Neuronal stem cell (in vitro differentiated cells): ENCODE measurements at regions not wholly inside any gene's neighbourhood (a gene's known extent, or its start where the extent isn't known, plus 50 kb on each side); places are given as distances from the start of the nearest gene placed in this dataset.
"Not testable (repeated sequence)": the region's sequence is repeated elsewhere in the genome, so short reads cannot be mapped to it uniquely, and the experiment has no call there.

Experiments used
- DNase-seq: peaks from one replicate; pipeline ENCODE4 v3.0.0-alpha.2; 2013; ENCODE audit warnings: low spot score
- H2AFZ ChIP-seq: one replicate; pipeline ENCODE4 v1.6.1; 2013; ENCODE audit warnings: mild to moderate bottlenecking, low read length, inconsistent platforms
- H2AK5ac ChIP-seq: 2 replicates; pipeline ENCODE4 v1.6.1; 2013; ENCODE audit warnings: low read depth, mild to moderate bottlenecking, inconsistent platforms, low read length, moderate library complexity, mixed read lengths
- H2BK120ac ChIP-seq: 2 replicates; pipeline ENCODE4 v1.6.1; 2013; ENCODE audit warnings: low read depth, mild to moderate bottlenecking, inconsistent platforms, low read length, moderate library complexity, mixed read lengths
- H2BK12ac ChIP-seq: one replicate; pipeline ENCODE4 v1.6.1; 2013; ENCODE audit warnings: low read length, inconsistent platforms
- H2BK15ac ChIP-seq: 2 replicates; pipeline ENCODE4 v1.6.1; 2013; ENCODE audit warnings: mild to moderate bottlenecking, low read length, inconsistent platforms, mixed read lengths
- H2BK5ac ChIP-seq: one replicate; pipeline ENCODE4 v1.6.1; 2013; ENCODE audit warnings: inconsistent platforms, mild to moderate bottlenecking, low read length, moderate library complexity
- H3K14ac ChIP-seq: one replicate; pipeline ENCODE4 v1.6.1; 2013; ENCODE audit warnings: low read length, inconsistent platforms
- H3K18ac ChIP-seq: 2 replicates; pipeline ENCODE4 v1.6.1; 2013; ENCODE audit warnings: low read length, inconsistent platforms
- H3K23ac ChIP-seq: 2 replicates; pipeline ENCODE4 v1.6.1; 2013; ENCODE audit warnings: low read depth, mild to moderate bottlenecking, mixed read lengths, low read length, inconsistent platforms; ENCODE audit not compliant: poor library complexity
- H3K27ac ChIP-seq: replicated peaks from 3 replicates; pipeline ENCODE4 v1.5.1; 2013; ENCODE audit warnings: low read length, inconsistent platforms
- H3K27me3 ChIP-seq, 3 experiments: 2 replicates each; pipeline ENCODE4 v1.6.1; 2013; ENCODE audit warnings: low read length in 3 of 3, mild to moderate bottlenecking in 2 of 3, inconsistent platforms in 1 of 3, low read depth in 1 of 3, mixed read lengths in 1 of 3, moderate library complexity in 1 of 3; ENCODE audit not compliant: control insufficient read depth in 3 of 3, insufficient read depth in 3 of 3
- H3K36me3 ChIP-seq, 2 donors: replicated peaks in 1 of 2; 2 replicates each; pipeline ENCODE4 v1.6.1; 2013; ENCODE audit warnings: low read length in 2 of 2; ENCODE audit not compliant: control insufficient read depth in 2 of 2, insufficient read depth in 2 of 2
- H3K4ac ChIP-seq: 2 replicates; pipeline ENCODE4 v1.6.1; 2013; ENCODE audit warnings: inconsistent platforms, mild to moderate bottlenecking, low read length, moderate library complexity
- H3K4me1 ChIP-seq, 2 donors: 1 replicate in 1 of 2; 2 replicates in 1 of 2; pipeline ENCODE4 v1.6.1; 2013; ENCODE audit warnings: low read length in 2 of 2, low read depth in 1 of 2; ENCODE audit not compliant: control insufficient read depth in 2 of 2, insufficient read depth in 1 of 2
- H3K4me2 ChIP-seq: one replicate; pipeline ENCODE4 v1.6.1; 2013; ENCODE audit warnings: mild to moderate bottlenecking, low read length, inconsistent platforms; ENCODE audit not compliant: insufficient read depth, poor library complexity, severe bottlenecking
- H3K4me3 ChIP-seq, 2 donors: 2 replicates each; pipeline ENCODE4 v1.5.1; 2013; ENCODE audit warnings: low read length in 2 of 2, mild to moderate bottlenecking in 2 of 2, inconsistent platforms in 1 of 2, moderate library complexity in 1 of 2
- H3K79me1 ChIP-seq: one replicate; pipeline ENCODE4 v1.6.1; 2013; ENCODE audit warnings: low read depth, mild to moderate bottlenecking, inconsistent platforms, low read length, moderate library complexity
- H3K9ac ChIP-seq: one replicate; pipeline ENCODE4 v1.6.1; 2013; ENCODE audit warnings: mild to moderate bottlenecking, low read depth, low read length, inconsistent platforms; ENCODE audit not compliant: poor library complexity
- H3K9me3 ChIP-seq, 2 donors: replicated peaks in 1 of 2; 2 replicates each; pipeline versions ENCODE3 to v1.6.1; 2013; ENCODE audit warnings: low read length in 2 of 2, mild to moderate bottlenecking in 2 of 2, inconsistent platforms in 1 of 2, low read depth in 1 of 2, mixed read lengths in 1 of 2, moderate library complexity in 1 of 2; ENCODE audit not compliant: control insufficient read depth in 2 of 2, insufficient read depth in 1 of 2
- H4K8ac ChIP-seq: one replicate; pipeline ENCODE4 v1.6.1; 2013; ENCODE audit warnings: low read depth, mild to moderate bottlenecking, inconsistent platforms, low read length, moderate library complexity
- H4K91ac ChIP-seq: one replicate; pipeline ENCODE4 v1.6.1; 2013; ENCODE audit warnings: low read length, low read depth, mild to moderate bottlenecking, inconsistent platforms; ENCODE audit not compliant: poor library complexity
- WGBS, 2 donors: extraction: QIAGEN DNeasy Blood & Tissue Kit; methylation state at CpG; one replicate each; pipeline ENCODE4 v1.1.7; 2013; ENCODE audit warnings: missing lambda C conversion rate in 2 of 2, mixed read lengths in 1 of 2; ENCODE audit not compliant: insufficient read length in 2 of 2, insufficient replicate concordance in 1 of 2; ENCODE audit errors: extremely low coverage in 2 of 2; 5-methylcytosine and 5-hydroxymethylcytosine counted together

- Histone ChIP-seq H2BK12ac (no peak overlapping the region), H2BK5ac (no peak overlapping the region), H3K9ac (no peak overlapping the region), H2AK5ac (no peak overlapping the region), H3K4me3 (no peak overlapping the region), H3K27ac (no peak overlapping the region), H3K27me3 (no peaks in the 10 kb centered on the region), H2BK120ac (no peak overlapping the region), H3K4ac (no peak overlapping the region), H3K79me1 (no peaks in the 10 kb centered on the region), H3K18ac (no peak overlapping the region), H2AFZ (no peak overlapping the region), H3K4me1 (no peaks in the 10 kb centered on the region), H4K8ac (no peak overlapping the region), H3K36me3 (no peaks in the 10 kb centered on the region), H3K9me3 (no peaks in the 10 kb centered on the region), H4K91ac (no peak overlapping the region), H2BK15ac (no peak overlapping the region), H3K14ac (no peak overlapping the region), H3K23ac (no peak overlapping the region), H3K4me2 (no peak overlapping the region)
- WGBS, 2 donors: no CpG with 5 or more reads among the region's 7 CpGs
- DNase-seq: no peak
Measured at GRCh38 chr1:181222972-181223505, 134.5 kb downstream of the IER5 start.

GRCh38 chr1:181226728-181227127, 138.2 kb downstream of the IER5 start:
- not testable (repeated sequence) for H4K8ac ChIP-seq, H3K18ac ChIP-seq, H2AK5ac ChIP-seq, H3K4ac ChIP-seq, H3K27ac ChIP-seq, H3K9me3 ChIP-seq, H2BK12ac ChIP-seq, H3K79me1 ChIP-seq, H3K9ac ChIP-seq, H3K14ac ChIP-seq, H3K36me3 ChIP-seq, H2AFZ ChIP-seq, H2BK15ac ChIP-seq, H3K27me3 ChIP-seq, H4K91ac ChIP-seq, H3K4me2 ChIP-seq, H2BK5ac ChIP-seq, H2BK120ac ChIP-seq, H3K23ac ChIP-seq, H3K4me1 ChIP-seq, DNase-seq, H3K4me3 ChIP-seq
- no CpG with 5 or more reads among the region's 4 CpGs for WGBS, 2 donors

GRCh38 chr1:181239086-181239485, 150.6 kb downstream of the IER5 start:
- no CpG with 5 or more reads among the region's 2 CpGs for WGBS, 2 donors
- no peaks in the 10 kb centered on the region for H3K79me1 ChIP-seq
- DNase-seq: no peak

GRCh38 chr1:181246320-181246719, 157.8 kb downstream of the IER5 start:
- H4K8ac ChIP-seq, H3K27ac ChIP-seq, H3K4me3 ChIP-seq, H2BK5ac ChIP-seq, H3K18ac ChIP-seq, H3K14ac ChIP-seq, H3K4me1 ChIP-seq, H3K36me3 ChIP-seq, H3K9ac ChIP-seq, H4K91ac ChIP-seq, H2AFZ ChIP-seq, H3K23ac ChIP-seq, H2BK120ac ChIP-seq, H2BK12ac ChIP-seq, H2BK15ac ChIP-seq, H3K4ac ChIP-seq, H3K79me1 ChIP-seq, H3K9me3 ChIP-seq, H3K27me3 ChIP-seq, H3K4me2 ChIP-seq, DNase-seq, H2AK5ac ChIP-seq: not testable (repeated sequence)
- no CpG with 5 or more reads among the region's 8 CpGs for WGBS, 2 donors

More at GRCh38 chr1:181239086-181239485, 150.6 kb downstream of the IER5 start:
- no peak overlapping the region for H3K4me3 ChIP-seq
- no peak overlapping the region for H3K18ac ChIP-seq
- no peak overlapping the region for H2BK5ac ChIP-seq
- no peak overlapping the region for H2AK5ac ChIP-seq
- H3K9ac ChIP-seq: no peak overlapping the region
- no peaks in the 10 kb centered on the region for H3K9me3 ChIP-seq
- no peaks in the 10 kb centered on the region for H3K27me3 ChIP-seq
- no peak overlapping the region for H2BK120ac ChIP-seq
- no peak overlapping the region for H3K27ac ChIP-seq
- no peak overlapping the region for H4K91ac ChIP-seq
- H3K4me1 ChIP-seq: no peaks in the 10 kb centered on the region
- no peak overlapping the region for H2BK12ac ChIP-seq
- H3K4me2 ChIP-seq: no peak overlapping the region
- no peak overlapping the region for H3K14ac ChIP-seq
- H3K36me3 ChIP-seq: no peaks in the 10 kb centered on the region
- no peak overlapping the region for H2AFZ ChIP-seq
- H3K4ac ChIP-seq: no peak overlapping the region
- H4K8ac ChIP-seq: no peak overlapping the region
- no peak overlapping the region for H3K23ac ChIP-seq
- no peak overlapping the region for H2BK15ac ChIP-seq
